CD4-positive, alpha-beta T cell treated with Interleukin-6 at 100 ng/mL for 8 hours (primary cell): ENCODE measurements at regions not wholly inside any gene's neighbourhood (a gene's known extent, or its start where the extent isn't known, plus 50 kb on each side); places are given as distances from the start of the nearest gene placed in this dataset.
A peak's percentile ranks its signal among the peaks of the same experiment; 100 is the strongest.

Source experiments
- DNase-seq: peaks from one replicate; pipeline ENCODE4 v3.0.0-alpha.2; 2020; ENCODE audit warnings: mixed read lengths, low spot score

DNA sequence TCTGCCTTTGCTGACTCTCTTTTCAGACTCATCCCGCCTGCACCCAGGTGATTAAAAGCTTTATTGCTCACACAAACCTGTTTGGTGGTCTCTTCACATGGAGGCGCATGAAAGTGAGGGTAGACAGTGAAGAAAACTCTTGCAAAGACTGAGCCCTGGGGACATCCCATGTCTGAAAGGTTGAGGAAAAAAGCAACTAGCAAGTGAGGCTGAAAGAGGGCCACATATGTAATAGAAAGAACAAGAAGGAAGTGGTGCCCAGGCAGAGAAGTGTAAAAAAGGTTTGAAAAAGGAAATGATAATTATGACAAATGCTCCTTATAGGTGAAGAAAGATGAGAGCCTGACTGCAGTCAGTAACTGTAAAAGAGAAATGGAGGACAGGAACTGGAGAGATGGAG, 115.9 kb upstream of the NEK7 start:
- DNase-seq, result no peak

DNA sequence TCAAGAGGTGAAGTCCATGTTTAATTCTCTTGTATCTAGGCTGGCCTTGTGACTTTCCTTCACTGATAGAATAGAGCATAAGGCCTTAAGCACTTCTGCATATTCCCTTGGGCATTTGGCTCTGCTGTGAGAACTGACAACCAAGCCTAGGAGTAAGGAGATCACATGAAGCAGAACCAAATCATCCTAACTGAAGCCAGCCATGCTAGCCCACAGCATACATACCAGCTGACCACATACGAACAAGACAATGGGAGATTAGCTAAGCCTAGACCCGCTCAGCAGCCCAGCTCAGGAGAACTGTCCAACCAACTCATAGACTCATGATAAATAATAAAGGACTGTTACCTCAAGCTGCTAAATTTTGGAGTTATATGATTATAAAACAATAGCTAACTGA, 114.6 kb upstream of the NEK7 start:
- no peak for DNase-seq

DNA sequence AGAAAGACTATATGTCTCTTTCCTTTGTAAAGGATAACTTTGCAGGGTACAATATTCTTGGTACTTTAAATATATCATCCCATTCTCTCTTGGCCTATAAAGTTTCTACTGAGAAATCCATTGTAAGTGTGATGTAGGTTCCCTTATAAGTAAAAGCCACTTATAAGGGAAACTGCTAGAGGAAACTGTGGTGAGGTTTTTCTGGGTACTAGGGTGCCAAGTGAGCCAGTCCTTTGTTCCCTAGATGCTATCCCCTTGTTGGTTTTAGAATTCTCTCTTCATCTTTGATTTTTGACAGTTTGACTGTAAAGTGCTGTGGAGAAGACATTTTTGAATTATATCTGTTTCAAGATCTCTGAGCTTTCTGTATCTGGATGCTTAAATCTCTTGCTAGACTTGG, 108.9 kb upstream of the NEK7 start:
- DNase-seq, result no peak

DNA sequence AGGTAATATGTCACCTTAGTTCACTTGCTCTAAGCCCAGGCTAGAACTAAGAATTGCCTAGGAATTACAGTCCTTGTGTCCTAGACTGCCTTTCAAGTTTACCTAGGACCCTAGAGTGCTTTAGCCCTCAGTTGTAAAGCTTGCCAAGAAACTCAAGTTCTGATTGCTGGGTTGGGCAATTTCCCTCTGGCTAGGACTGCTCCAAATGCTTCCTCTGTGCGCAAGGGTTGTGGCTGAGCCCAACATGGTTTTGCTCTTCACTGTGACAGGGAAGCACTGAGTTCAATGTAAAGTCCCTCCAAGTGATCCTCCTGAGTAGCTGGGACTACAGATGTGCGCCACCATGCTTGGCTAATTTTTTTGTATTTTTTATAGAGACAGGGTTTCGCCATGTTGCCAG, 102.3 kb upstream of the NEK7 start:
- DNase-seq, result no peak

DNA sequence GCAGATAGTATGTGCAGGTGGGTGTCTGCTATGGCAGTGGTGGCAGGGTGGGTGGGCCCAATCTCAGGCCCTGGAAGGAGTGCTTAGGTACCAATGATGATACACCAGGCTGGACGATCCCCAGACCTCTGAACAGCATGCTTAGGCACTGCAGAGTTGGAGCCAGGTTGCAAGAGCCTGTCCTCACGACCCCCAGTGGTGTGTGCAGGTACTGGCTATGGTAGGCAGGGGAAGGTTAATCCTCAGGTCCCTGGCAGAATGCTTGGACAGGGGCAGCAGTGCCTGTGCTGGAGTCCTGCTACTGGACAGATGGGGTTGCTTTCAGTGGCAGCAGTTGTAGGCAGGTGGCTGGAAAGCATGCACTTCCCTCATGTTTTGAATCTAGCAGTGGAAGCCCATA, 100.5 kb upstream of the NEK7 start:
- no peak for DNase-seq

DNA sequence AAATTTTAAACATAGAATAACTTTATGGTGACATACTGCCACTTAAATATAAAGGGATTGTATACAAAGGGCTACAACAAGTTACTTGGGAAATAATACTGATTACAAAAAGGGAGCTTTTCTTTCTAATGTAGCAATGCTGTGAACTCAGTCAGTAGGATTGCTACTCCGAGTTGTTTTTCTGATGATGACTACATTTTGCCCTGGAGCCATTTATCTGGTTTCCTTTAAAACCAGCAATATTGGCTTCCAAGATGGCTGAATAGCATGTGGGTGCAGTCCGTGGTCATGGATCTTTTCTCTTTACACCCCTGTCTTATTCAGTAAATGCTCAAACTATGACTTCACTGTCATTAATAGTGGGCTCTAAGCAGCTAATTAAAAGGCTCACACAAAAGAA, 92.6 kb upstream of the NEK7 start:
- DNase-seq, result no peak

DNA sequence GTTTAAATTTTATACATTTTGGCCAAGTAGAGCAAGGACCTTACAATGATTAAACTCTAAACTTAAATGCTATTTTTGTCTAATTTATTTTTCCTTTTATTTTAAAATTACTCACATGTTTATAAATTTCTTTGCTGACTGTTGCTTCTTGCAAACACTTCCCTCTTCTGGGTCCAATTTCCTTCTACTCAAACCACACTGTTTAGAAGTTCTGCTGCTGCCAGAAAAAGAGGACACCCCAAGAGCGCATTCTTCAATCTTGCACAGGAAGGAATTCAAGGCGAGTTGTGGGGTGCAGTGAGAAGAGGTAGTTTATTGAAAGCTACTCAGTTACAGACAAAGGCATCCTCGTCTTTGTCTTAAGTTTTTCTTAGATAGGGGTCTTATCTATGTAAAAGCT, 88.5 kb upstream of the NEK7 start:
- DNase-seq, result no peak

DNA sequence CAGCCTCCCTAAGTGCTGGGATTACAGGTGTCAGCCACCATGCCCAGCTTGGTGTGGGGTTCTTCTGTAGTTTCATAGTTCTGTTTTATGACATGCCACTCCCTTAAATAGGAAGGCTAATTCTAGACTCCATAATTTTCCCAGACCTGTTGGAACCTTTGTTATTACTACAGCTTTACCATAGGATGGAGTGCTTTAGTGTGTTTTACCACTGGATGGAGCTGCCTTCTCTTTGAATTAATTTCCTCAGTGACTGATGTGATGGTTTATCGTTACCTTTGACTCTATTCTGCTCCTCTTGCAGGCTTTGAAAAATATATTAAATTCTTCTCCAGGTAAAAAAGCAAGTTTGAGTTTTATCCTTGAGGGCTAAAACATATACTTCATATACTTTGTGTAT, 84.6 kb upstream of the NEK7 start:
- DNase-seq, result no peak

DNA sequence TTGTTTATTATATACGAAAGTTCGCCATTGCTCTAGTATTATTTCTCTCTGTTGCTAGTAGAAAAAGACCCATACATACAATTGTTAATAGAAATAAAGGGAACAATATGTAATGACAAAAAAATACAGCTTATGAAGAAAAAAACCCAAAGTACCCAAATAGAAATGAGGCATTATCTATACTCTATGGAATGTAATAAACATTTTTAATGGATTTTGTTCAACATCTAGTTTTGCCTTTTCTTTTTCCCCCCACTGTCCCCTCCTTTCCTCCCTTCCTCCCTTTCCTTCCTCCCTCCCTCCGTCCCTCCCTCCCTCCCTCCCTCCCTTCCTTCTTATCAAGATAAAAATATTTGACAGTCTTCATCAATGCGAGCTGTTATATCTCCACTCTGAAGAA, 81.5 kb upstream of the NEK7 start:
- no peak for DNase-seq

DNA sequence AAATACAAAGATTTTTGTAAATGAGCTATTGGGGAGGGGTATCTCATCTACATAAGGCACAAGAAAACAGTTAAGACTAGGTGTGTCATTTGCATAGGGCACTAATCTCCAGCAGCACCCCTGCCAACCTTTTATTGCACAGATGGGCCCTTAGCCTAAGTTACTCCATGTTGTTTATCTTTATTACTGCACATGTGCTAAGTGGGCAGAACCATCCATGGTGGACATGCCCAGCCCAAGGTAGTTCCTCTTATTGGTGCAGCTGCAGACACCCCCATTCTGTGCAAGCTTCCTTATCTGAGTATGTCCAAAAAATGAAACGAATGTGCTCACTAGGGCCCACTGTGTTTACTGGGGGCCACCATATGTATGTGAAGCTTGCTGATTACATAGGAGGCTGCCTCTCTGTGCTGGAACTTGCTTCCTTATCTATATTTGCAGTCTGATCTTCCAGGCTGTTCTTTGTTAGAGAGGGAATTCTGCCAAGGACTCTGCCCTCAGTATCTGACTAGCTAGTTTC, 77.3 kb upstream of the NEK7 start:
- no peak for DNase-seq

DNA sequence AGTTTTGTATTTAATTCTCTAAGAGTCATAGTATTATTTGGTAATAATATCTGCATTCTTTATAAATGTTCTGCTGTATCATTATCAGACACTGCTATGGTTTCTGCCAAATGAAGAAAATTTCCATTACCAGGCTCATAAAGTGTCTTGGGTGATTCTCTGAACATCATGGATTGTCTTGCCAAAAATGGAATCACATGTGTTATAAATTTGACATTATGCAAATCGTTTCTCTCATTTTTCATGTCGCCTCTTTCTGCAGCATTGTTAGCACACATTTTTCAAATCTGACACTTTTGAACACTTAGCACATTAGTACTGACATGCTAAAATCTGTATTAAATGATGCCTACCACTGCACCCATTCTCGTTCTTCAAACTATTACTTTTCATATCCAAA, 74.2 kb upstream of the NEK7 start:
- no peak for DNase-seq

DNA sequence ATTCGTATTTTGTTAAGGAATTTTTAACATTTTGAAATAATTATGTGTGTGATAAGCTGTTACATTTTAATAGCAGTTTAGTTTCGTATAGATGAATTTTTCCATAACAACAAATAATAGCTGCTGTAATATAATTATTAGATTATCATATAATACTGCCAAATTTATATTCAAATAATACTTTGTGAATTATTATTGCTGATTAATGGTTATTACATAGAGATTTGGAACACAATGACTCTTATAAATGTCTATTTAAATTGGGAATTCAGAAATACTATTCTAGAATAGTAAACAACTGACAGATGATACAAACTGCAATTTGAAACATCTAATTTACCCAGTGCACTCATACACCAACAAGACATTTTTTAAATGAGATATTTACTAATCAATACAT, 73.2 kb upstream of the NEK7 start:
- no peak for DNase-seq

DNA sequence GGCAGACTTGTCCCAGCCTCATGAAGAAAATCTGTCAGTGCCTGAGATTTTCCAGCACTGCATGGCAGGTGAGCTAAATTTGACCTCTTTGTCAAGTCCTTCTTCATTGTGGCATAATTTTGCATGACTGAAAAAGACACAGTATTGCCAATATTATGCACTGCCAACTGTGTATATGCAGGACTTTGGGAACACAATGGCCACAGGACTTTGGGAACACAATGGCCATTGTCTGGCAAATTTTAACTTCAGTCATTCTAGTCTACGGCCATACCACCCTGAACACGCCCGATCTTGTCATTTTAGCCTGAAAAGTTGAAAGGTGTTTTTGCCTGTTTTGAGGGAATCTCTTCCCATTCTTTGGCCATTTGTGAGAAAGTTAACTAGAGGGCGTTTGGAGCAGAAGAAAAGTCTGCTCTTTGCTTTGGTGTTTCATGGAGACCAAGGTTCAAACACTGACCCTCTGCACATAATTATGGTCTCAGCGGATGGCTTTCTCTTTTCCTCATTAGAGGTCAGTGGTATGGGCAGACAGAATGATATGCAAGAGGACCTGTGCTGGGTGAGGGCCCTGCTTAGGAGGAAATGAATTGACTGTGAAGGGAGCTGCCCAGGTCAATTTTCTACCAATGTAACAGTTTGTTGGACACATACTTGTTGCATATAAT, 72.4 kb upstream of the NEK7 start:
- DNase-seq, result no peak

DNA sequence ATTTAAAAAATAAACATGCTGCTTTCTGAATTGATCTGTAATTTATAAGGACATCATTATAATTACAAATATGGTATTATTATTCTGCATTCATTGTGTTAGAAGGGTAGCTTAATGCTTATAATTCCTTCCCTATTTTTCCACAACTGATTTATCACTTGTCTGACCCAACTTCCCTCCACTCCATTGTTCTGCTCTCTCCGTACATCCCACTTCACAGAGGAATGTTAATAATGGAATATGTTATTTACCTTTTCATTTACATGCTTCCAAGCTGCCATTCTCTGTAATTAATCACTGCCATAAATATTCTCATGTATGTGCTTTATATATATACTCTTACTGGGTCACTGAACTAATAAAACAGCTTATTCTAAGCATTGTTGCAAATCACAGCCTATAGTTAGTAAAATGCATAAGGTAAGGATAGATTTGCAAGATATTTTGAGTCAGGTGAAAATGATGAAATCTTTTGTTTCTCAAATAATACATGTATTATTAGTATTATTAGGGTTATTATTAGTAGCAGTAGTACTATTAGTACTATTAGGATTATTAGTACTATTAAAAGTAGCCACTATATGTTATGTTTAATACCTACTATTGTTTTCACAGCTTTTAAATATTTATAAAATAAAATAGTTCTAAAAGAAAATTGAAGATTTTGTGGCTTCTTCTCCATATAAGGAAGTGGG, 70.6 kb upstream of the NEK7 start:
- no peak for DNase-seq

DNA sequence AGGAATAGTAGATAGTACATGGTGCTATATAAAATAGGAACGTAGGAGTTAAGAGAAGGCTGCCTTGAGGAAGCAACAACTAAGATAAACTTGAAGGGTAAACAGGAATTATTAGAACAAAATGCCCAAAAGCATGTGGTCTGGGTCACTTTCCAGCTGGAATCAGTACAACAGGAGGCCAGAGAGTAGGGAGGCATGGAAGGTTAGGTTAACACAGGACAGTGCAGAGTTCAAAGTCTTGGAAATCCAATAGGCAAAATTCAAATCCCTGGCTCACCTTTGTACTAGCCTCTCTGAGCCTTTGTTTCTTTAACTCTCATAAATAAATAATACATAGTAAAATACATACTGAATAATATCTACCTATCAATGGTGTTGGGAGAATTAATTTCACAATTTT, 69.0 kb upstream of the NEK7 start:
- no peak for DNase-seq

DNA sequence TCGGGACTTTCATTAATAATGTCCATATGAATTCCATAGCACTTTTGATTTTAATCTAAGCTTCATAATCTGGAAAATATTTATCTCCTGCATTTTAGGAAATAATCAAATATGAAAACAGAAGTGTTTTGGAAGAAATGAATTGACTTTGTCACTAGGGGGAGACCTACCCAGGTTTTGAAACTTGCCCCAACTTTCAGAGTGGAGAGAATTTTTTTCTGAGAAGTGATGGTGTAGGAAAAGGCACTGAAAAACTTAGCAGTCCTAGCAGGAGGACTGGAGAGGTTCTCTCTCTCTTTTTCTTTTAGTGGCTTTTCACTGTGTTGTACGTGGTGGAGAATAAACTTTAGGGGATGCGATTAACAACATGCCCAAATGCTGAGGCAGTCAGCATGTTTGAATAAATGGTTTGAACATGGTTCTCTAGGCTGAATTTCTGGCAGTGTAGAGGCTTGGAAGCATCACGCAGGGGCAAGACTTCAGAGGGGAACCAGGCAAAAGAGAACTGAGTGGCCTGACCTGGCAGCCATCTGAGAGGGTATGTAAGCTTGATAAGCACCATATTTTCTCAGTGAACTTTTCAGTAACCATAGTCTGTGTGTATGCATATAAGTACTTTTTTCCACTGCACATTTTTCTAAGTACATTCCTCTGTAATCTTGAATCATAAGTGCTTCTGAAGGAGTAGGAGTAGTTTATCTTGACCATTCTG, 68.3 kb upstream of the NEK7 start:
- DNase-seq, result peak; percentile 37

DNA sequence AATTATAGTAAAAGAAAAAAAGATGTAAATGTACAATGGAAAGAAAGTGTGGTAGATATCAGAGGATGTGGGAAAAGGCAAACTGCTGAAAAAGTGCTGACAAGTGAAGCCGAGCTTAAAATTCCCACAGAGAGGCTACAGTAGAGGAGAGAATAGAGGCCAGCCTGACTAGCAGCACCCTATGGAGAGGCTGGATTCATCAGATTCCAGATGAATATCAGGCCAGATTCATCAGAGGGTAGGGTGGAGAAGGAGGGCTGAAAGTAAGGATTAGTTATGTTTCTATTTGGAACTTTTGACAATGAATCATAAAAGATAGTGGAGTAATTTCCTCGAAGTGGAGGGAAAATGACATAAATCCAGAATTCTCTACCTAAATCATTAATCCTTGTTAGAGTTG, 60.4 kb upstream of the NEK7 start:
- DNase-seq, result no peak

DNA sequence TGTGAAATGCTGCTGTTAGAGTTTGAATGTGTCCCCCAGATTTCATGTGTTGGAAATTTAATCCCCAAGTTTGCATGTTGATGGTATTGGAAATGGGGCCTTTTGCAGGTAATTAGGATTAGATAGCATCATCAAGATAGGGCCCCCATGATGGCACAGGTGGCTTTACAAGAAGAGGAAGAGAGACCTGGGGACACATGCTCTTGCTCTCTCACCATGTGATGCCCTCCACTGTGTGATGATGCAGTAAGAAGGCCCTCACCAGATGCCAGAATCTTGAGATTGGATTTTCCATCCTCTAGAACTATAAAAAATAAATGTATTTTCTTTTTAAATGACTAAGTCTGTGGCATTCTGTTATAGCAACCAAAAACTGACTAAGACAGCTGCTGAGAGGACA, 57.0 kb upstream of the NEK7 start:
- no peak for DNase-seq

DNA sequence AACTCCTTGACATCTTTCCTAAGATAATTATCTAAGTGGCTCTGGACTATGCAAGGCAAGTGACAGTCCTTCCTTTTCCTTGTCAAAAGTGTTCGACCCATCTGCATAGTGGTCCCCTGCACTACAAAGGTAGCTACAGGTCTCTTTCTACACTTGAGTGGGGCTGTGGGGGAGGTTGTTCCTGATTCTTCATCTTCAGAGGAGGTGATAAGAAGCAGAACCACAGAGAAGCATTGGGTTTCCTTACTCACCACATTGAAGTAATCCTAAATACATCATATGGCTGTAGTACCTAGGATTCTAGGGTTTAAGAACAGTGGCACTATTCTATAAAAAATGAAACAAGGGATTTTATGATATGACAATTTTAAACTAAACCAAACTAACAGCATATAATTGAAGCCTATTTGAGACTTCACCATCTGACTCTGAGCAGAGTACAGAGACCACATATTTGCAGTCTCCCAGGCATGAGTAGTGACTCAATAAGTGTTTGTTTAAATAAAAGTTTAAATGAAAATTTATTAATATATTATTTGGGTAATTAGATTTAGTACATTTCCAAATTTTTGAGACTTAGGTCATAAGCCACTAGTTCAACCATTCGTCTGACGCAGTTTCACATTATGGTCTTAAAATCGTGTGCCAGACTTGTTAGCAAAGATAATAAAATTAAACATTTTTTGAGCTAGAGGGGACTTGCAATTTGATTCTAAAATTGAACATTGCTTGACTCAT, 54.9 kb upstream of the NEK7 start:
- no peak for DNase-seq

DNA sequence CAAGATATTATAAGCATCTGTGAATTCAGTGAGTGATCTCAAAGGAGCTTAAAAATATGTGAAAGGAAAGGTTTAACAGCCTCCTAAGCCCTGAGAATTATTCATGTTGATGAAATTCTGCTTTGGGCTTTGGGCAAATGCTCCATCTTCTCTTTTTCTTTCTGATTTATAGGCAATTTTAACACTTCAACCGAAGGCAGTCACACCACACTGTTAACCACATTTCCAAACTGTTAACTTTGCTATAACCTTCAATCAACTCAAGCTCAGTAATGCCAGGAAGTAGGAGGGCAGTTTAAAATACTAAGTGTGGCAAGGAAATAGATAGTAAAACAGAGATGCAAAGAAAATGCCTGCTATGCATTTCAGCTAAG, 54.4 kb upstream of the NEK7 start:
- peak; percentile 2 for DNase-seq

DNA sequence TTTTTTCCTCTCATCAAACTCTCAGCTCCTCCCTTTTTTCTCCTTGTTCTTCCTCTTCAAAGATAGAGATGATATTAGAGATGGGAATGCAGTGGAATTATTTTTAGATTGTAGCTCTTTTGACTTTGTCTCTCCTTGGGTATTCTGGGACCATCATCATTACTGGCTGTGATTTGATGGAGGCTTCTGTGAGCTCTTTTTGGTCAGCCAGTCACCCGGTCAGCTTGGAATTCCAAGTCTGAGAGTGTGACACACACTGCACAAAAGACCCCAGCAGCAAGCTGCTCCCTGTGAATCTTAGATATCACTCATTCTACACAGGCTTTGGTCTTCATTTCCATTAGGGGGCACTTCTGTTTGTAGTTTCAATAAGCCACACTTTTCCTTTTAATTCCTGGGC, 51.6 kb upstream of the NEK7 start:
- no peak for DNase-seq

DNA sequence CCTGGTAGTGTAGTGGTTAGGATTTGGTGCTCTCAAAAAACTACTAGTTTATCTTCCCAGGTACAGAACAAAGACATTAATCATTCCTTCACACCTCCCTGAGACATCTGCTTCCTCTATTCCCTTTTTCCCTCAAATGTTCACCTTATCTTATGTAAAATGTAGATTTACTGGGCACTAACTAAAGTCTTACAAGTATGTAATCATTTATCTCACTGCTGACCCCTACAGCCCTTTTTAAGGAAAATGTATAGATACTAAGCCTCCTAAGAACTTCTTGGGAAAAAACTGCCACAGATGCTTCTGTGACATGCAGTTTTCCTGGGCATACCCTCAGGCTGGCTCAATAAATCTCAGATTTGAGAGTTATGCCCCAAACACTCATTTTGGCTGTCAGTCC, 50.8 kb upstream of the NEK7 start:
- no peak for DNase-seq
